ENCODE measurements at regions not wholly inside any gene's neighbourhood (a gene's known extent, or its start where the extent isn't known, plus 50 kb on each side); places are given as distances from the start of the nearest gene placed in this dataset.

GRCh38 chr2:12806549-12807242 lies 90.0 kb downstream of the TRIB2 start:
- no peak for TF ChIP-seq CTCF (IDR thresholded peaks at IDR 0.05)
- no peak for TF ChIP-seq POLR2A (IDR thresholded peaks at IDR 0.05)

All from tibial nerve (tissue), 3 donors.